ENCODE measurements at regions not wholly inside any gene's neighbourhood (a gene's known extent, or its start where the extent isn't known, plus 50 kb on each side); places are given as distances from the start of the nearest gene placed in this dataset.

GRCh38 chr2:173556816-173557215 is 202.1 kb downstream of the CDCA7 start:
- TF ChIP-seq CTCF (IDR thresholded peaks at IDR 0.05; ENCODE audit: insufficient read depth, low read length, poor library complexity, severe bottlenecking) (no peak), EZH2phosphoT487 (conservative IDR thresholded peaks at IDR 0.05; ENCODE audit: low read length) (no peak)
